Cardiac muscle cell (in vitro differentiated cells and primary cell): ENCODE measurements at regions not wholly inside any gene's neighbourhood (a gene's known extent, or its start where the extent isn't known, plus 50 kb on each side); places are given as distances from the start of the nearest gene placed in this dataset.

Experiments used
- DNase-seq, 2 donors: peaks; one replicate each; pipeline versions ENCODE4 v3.0.0 to v3.0.0-alpha.2; 2010 to 2017; ENCODE audit warnings: low read depth in 1 of 2, low spot score in 1 of 2
- H3K27ac ChIP-seq: fragments of 200-600 bp; sonication (generic); 2 replicates; pipeline ENCODE4 v1.5.1; 2016
- H3K27me3 ChIP-seq: fragments of 200-600 bp; sonication (generic); 2 replicates; pipeline ENCODE4 v1.6.0; 2016; ENCODE audit warnings: control low read depth
- H3K36me3 ChIP-seq: fragments of 200-600 bp; sonication (generic); 2 replicates; pipeline ENCODE4 v1.5.1; 2016; ENCODE audit warnings: control low read depth
- H3K4me1 ChIP-seq: fragments of 200-600 bp; sonication (generic); 2 replicates; pipeline ENCODE4 v1.8.1; 2017; ENCODE audit warnings: low read depth, mild to moderate bottlenecking, mixed run types
- H3K4me3 ChIP-seq: fragments of 200-600 bp; sonication (generic); 2 replicates; pipeline ENCODE4 v1.5.1; 2016; ENCODE audit warnings: mild to moderate bottlenecking
- H3K9me3 ChIP-seq: fragments of 200-600 bp; sonication (generic); 2 replicates; pipeline ENCODE4 v1.5.1; 2017; ENCODE audit warnings: low read depth, mild to moderate bottlenecking, control low read depth
- CTCF ChIP-seq: IDR thresholded peaks from 2 replicates; pipeline ENCODE4 v1.5.1; 2012; ENCODE audit warnings: low read depth, mild to moderate bottlenecking, low read length

- Histone ChIP-seq H3K4me1 (no peaks in the 10 kb centered on the region), H3K27me3 (no peaks in the 10 kb centered on the region)
Measured at GRCh38 chrX:8313844-8314243, 142.8 kb upstream of the VCX2 start.

GRCh38 chrX:8314881-8315280, 143.8 kb upstream of the VCX2 start:
- Histone ChIP-seq H3K4me1 (no peaks in the 10 kb centered on the region), H3K36me3 (no peaks in the 10 kb centered on the region), H3K4me3 (no peak overlapping the region), H3K9me3 (no peaks in the 10 kb centered on the region), H3K27me3 (no peaks in the 10 kb centered on the region), H3K27ac (no peak overlapping the region)
- DNase-seq = no peak
- no peak for TF ChIP-seq CTCF

More at GRCh38 chrX:8313844-8314243, 142.8 kb upstream of the VCX2 start:
- TF ChIP-seq CTCF = no peak
- no peak for DNase-seq
- Histone ChIP-seq H3K9me3 (no peaks in the 10 kb centered on the region), H3K27ac (no peak overlapping the region), H3K4me3 (no peak overlapping the region), H3K36me3 (no peaks in the 10 kb centered on the region)

- no peak for TF ChIP-seq CTCF
- H3K4me1 ChIP-seq = no peaks in the 10 kb centered on the region
- no peaks in the 10 kb centered on the region for H3K36me3 ChIP-seq
- H3K27ac ChIP-seq = no peak overlapping the region
- no peaks in the 10 kb centered on the region for H3K27me3 ChIP-seq
- no peak for DNase-seq
- H3K9me3 ChIP-seq = no peaks in the 10 kb centered on the region
- no peak overlapping the region for H3K4me3 ChIP-seq
Measured at GRCh38 chrX:8319359-8319758, 145.3 kb upstream of the VCX3B start.

- no peaks in the 10 kb centered on the region for H3K9me3 ChIP-seq
- H3K4me1 ChIP-seq = no peaks in the 10 kb centered on the region
- H3K4me3 ChIP-seq = no peak overlapping the region
- H3K27me3 ChIP-seq = no peaks in the 10 kb centered on the region
- no peak overlapping the region for H3K27ac ChIP-seq
- DNase-seq = no peak
- H3K36me3 ChIP-seq = no peaks in the 10 kb centered on the region
- peak; percentile 10 for TF ChIP-seq CTCF
Measured at GRCh38 chrX:8323356-8323755, 141.3 kb upstream of the VCX3B start.

- H3K27me3 ChIP-seq = no peaks in the 10 kb centered on the region
- TF ChIP-seq CTCF = no peak
- no peaks in the 10 kb centered on the region for H3K4me1 ChIP-seq
- DNase-seq = peak in 1 of 2 donors; percentile 10
- no peak overlapping the region for H3K4me3 ChIP-seq
- no peaks in the 10 kb centered on the region for H3K9me3 ChIP-seq
- no peak overlapping the region for H3K27ac ChIP-seq
- no peaks in the 10 kb centered on the region for H3K36me3 ChIP-seq
Measured at GRCh38 chrX:8341814-8342590, 122.6 kb upstream of the VCX3B start.

GRCh38 chrX:8345473-8345872, 119.2 kb upstream of the VCX3B start:
- no peaks in the 10 kb centered on the region for H3K4me1 ChIP-seq
- H3K4me3 ChIP-seq = no peak overlapping the region
- H3K9me3 ChIP-seq = no peaks in the 10 kb centered on the region
- H3K27me3 ChIP-seq = no peaks in the 10 kb centered on the region
- no peak for DNase-seq
- H3K27ac ChIP-seq = no peak overlapping the region
- no peaks in the 10 kb centered on the region for H3K36me3 ChIP-seq
- TF ChIP-seq CTCF = no peak
